HG03469 (cell line): ENCODE measurements at regions not wholly inside any gene's neighbourhood (a gene's known extent, or its start where the extent isn't known, plus 50 kb on each side); places are given as distances from the start of the nearest gene placed in this dataset.

Experiments
- ATAC-seq: cut with Tn5 transposase; IDR thresholded peaks from one replicate; pipeline ENCODE4 v1.9.1; 2021; ENCODE audit warnings: mild to moderate bottlenecking, moderate library complexity, moderate number of reproducible peaks; ENCODE audit not compliant: unreplicated experiment

- no peak for ATAC-seq
These were observed 141.9 kb downstream of the BTG1 start for GRCh38 chr12:92003701-92004100.

GRCh38 chr12:92002673-92003382, 142.8 kb downstream of the BTG1 start:
- no peak for ATAC-seq

- no peak for ATAC-seq
These were observed 143.4 kb downstream of the BTG1 start for GRCh38 chr12:92002195-92002649.

GRCh38 chr12:92000597-92000996, 145.0 kb downstream of the BTG1 start:
- no peak for ATAC-seq

GRCh38 chr12:91999823-92000222, 145.8 kb downstream of the BTG1 start:
- no peak for ATAC-seq

- no peak for ATAC-seq
These were observed 147.3 kb downstream of the BTG1 start for GRCh38 chr12:91998316-91998715.

- no peak for ATAC-seq
These were observed 151.3 kb downstream of the BTG1 start for GRCh38 chr12:91994208-91994797.

GRCh38 chr12:91993287-91994017, 152.2 kb downstream of the BTG1 start:
- ATAC-seq, result no peak

GRCh38 chr12:91991399-91992187, 154.1 kb downstream of the BTG1 start:
- no peak for ATAC-seq

- ATAC-seq, result no peak
These were observed 155.1 kb downstream of the BTG1 start for GRCh38 chr12:91990525-91990924.

GRCh38 chr12:91989143-91989542, 156.5 kb downstream of the BTG1 start:
- ATAC-seq, result no peak

- no peak for ATAC-seq
These were observed 157.3 kb downstream of the BTG1 start for GRCh38 chr12:91988086-91988923.

- no peak for ATAC-seq
These were observed 159.6 kb downstream of the BTG1 start for GRCh38 chr12:91986084-91986483.

- no peak for ATAC-seq
These were observed 160.5 kb downstream of the BTG1 start for GRCh38 chr12:91985002-91985787.

GRCh38 chr12:91984556-91984955, 161.1 kb downstream of the BTG1 start:
- ATAC-seq, result no peak

- ATAC-seq, result no peak
These were observed 161.7 kb downstream of the BTG1 start for GRCh38 chr12:91983935-91984334.

GRCh38 chr12:91982946-91983345, 162.7 kb downstream of the BTG1 start:
- no peak for ATAC-seq

GRCh38 chr12:91980389-91980821, 165.2 kb downstream of the BTG1 start:
- no peak for ATAC-seq

- no peak for ATAC-seq
These were observed 167.5 kb downstream of the BTG1 start for GRCh38 chr12:91978143-91978542.
